Keratinocyte (primary cell): ENCODE measurements at regions not wholly inside any gene's neighbourhood (a gene's known extent, or its start where the extent isn't known, plus 50 kb on each side); places are given as distances from the start of the nearest gene placed in this dataset.

Source experiments
- DNase-seq: peaks from one replicate; pipeline ENCODE4 v3.0.0-alpha.2; 2011; ENCODE audit warnings: low read depth, missing footprints, low spot score
- FAIRE-seq: peaks from 2 replicates; lab custom pipeline; 2011; peaks lifted over from hg19 to GRCh38; lab: Jason Lieb, UNC
- H2AFZ ChIP-seq: 2 replicates; pipeline ENCODE4 v1.6.0; 2012; ENCODE audit warnings: low read length, control low read depth, inconsistent platforms; ENCODE audit not compliant: control insufficient read depth
- H3K27ac ChIP-seq: 2 replicates; pipeline ENCODE4 v1.5.1; 2011; ENCODE audit warnings: low read length; ENCODE audit not compliant: control insufficient read depth, insufficient read depth
- H3K27me3 ChIP-seq: 3 replicates; pipeline ENCODE4 v1.6.0; 2011; ENCODE audit warnings: low read length; ENCODE audit not compliant: control insufficient read depth, insufficient read depth; ENCODE audit errors: extremely low read depth
- H3K36me3 ChIP-seq, 2 experiments: 2 replicates in 1 of 2; 3 replicates in 1 of 2; pipeline ENCODE4 v1.5.1; 2011; ENCODE audit warnings: low read length in 2 of 2, mild to moderate bottlenecking in 1 of 2; ENCODE audit not compliant: control insufficient read depth in 2 of 2, insufficient read depth in 2 of 2; ENCODE audit errors: extremely low read depth in 1 of 2
- H3K4me1 ChIP-seq: 3 replicates; pipeline ENCODE4 v1.5.1; 2011; ENCODE audit warnings: low read length; ENCODE audit not compliant: control insufficient read depth, insufficient read depth; ENCODE audit errors: extremely low read depth
- H3K4me2 ChIP-seq: 3 replicates; pipeline ENCODE4 v1.6.0; 2011; ENCODE audit warnings: low read depth, low read length; ENCODE audit not compliant: control insufficient read depth, insufficient read depth; ENCODE audit errors: extremely low read depth
- H3K4me3 ChIP-seq, 3 experiments: fragments of 200-600 bp in 1 of 3; sonication (generic) in 1 of 3; 2 replicates in 2 of 3; 3 replicates in 1 of 3; pipeline ENCODE4 v1.5.1; 2011 to 2016; ENCODE audit warnings: low read length in 3 of 3, mild to moderate bottlenecking in 3 of 3, control low read depth in 2 of 3, inconsistent platforms in 1 of 3, low read depth in 1 of 3, mixed read lengths in 1 of 3, mixed run types in 1 of 3, moderate library complexity in 1 of 3; ENCODE audit not compliant: control insufficient read depth in 2 of 3, insufficient read depth in 2 of 3; ENCODE audit errors: extremely low read depth in 1 of 3
- H3K79me2 ChIP-seq: 2 replicates; pipeline ENCODE4 v1.6.0; 2012; ENCODE audit warnings: low read length; ENCODE audit not compliant: control insufficient read depth, insufficient read depth
- H3K9ac ChIP-seq: 3 replicates; pipeline ENCODE4 v1.6.0; 2011; ENCODE audit warnings: low read length; ENCODE audit not compliant: control insufficient read depth, insufficient read depth; ENCODE audit errors: extremely low read depth
- H3K9me1 ChIP-seq: 3 replicates; pipeline ENCODE4 v1.6.0; 2011; ENCODE audit warnings: low read length; ENCODE audit not compliant: control insufficient read depth, insufficient read depth; ENCODE audit errors: extremely low read depth
- H3K9me3 ChIP-seq: 2 replicates; pipeline ENCODE4 v1.5.1; 2012; ENCODE audit warnings: low read depth, low read length; ENCODE audit not compliant: control insufficient read depth
- H4K20me1 ChIP-seq: 3 replicates; pipeline ENCODE4 v1.6.0; 2011; ENCODE audit warnings: low read length; ENCODE audit not compliant: control insufficient read depth, insufficient read depth; ENCODE audit errors: extremely low read depth
- EZH2 ChIP-seq: IDR thresholded peaks from one replicate; pipeline ENCODE4 v1.6.1; 2012; ENCODE audit warnings: inconsistent platforms, mild to moderate bottlenecking, low read length, moderate library complexity
- dilution Hi-C: fragments of 300-500 bp; cut with MboI; formaldehyde crosslinking; loops from one replicate; pipeline ENCODE4 v1.7.0; 2020; ENCODE audit warnings: low sequenced_read_pairs; ENCODE audit not compliant: extremely low pct_ligation_motif_present
- TF ChIP-seq, protein P1 (sequence below), 3 experiments: IDR thresholded peaks in 1 of 3; conservative IDR thresholded peaks in 1 of 3; optimal IDR thresholded peaks in 1 of 3; 2 replicates in 2 of 3; 3 replicates in 1 of 3; pipeline versions ENCODE3 to v1.5.1; 2011; ENCODE audit warnings: low read length in 3 of 3, mild to moderate bottlenecking in 3 of 3, moderate library complexity in 2 of 3, control low read depth in 1 of 3, inconsistent platforms in 1 of 3; ENCODE audit not compliant: insufficient read depth in 2 of 3; ENCODE audit errors: extremely low read depth in 1 of 3

DNA sequence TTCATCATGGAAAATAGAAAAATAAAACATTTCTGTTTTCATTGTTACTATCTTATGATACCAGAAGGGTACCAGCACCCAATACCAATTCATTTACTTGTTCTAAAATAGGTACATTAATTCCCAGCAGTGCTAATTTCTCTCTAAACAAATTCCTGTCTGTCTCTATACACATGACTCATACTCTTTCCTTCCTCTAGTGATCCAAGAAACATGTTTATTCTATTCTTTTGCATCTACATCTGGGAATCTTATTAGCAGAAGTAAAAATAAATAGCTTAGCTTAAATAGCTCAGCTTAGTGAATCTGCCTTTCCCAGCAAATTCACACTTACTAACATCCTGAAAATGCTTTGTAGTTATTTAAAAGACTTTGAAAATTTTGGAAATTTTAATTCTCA is 84.5 kb upstream of the MAPRE2 start:
- FAIRE-seq = no peak
- Histone ChIP-seq H3K4me2 (no peak overlapping the region), H3K36me3 (no peaks in the 10 kb centered on the region), H3K27ac (no peak overlapping the region), H3K9me3 (no peaks in the 10 kb centered on the region), H3K27me3 (no peaks in the 10 kb centered on the region), H3K4me3 (no peak overlapping the region), H3K9me1 (no peaks in the 10 kb centered on the region), H2AFZ (no peak overlapping the region), H4K20me1 (no peaks in the 10 kb centered on the region), H3K79me2 (no peaks in the 10 kb centered on the region), H3K9ac (no peak overlapping the region), H3K4me1 (no peaks in the 10 kb centered on the region)
- TF ChIP-seq, protein P1, sequence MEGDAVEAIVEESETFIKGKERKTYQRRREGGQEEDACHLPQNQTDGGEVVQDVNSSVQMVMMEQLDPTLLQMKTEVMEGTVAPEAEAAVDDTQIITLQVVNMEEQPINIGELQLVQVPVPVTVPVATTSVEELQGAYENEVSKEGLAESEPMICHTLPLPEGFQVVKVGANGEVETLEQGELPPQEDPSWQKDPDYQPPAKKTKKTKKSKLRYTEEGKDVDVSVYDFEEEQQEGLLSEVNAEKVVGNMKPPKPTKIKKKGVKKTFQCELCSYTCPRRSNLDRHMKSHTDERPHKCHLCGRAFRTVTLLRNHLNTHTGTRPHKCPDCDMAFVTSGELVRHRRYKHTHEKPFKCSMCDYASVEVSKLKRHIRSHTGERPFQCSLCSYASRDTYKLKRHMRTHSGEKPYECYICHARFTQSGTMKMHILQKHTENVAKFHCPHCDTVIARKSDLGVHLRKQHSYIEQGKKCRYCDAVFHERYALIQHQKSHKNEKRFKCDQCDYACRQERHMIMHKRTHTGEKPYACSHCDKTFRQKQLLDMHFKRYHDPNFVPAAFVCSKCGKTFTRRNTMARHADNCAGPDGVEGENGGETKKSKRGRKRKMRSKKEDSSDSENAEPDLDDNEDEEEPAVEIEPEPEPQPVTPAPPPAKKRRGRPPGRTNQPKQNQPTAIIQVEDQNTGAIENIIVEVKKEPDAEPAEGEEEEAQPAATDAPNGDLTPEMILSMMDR (optimal IDR thresholded peaks at IDR 0.05 in 1 of 3, IDR thresholded peaks at IDR 0.05 in 1 of 3, conservative IDR thresholded peaks at IDR 0.05 in 1 of 3; ENCODE audit: extremely low read depth in 1 of 3, insufficient read depth in 2 of 3, low read length in 3 of 3) = no peak
- no peak for TF ChIP-seq EZH2
- no peak for DNase-seq
- dilution Hi-C loops = no loop called here

- no peaks in the 10 kb centered on the region for H3K27me3 ChIP-seq
- no peak overlapping the region for H3K27ac ChIP-seq
- H3K9me1 ChIP-seq = no peaks in the 10 kb centered on the region
- DNase-seq (no peak), FAIRE-seq (no peak)
- TF ChIP-seq, protein P1 (optimal IDR thresholded peaks at IDR 0.05 in 1 of 3, IDR thresholded peaks at IDR 0.05 in 1 of 3, conservative IDR thresholded peaks at IDR 0.05 in 1 of 3; ENCODE audit: extremely low read depth in 1 of 3, insufficient read depth in 2 of 3, low read length in 3 of 3) = no peak
- H3K4me2 ChIP-seq = no peak overlapping the region
- no peak overlapping the region for H3K4me3 ChIP-seq
- no peaks in the 10 kb centered on the region for H3K79me2 ChIP-seq
- no peaks in the 10 kb centered on the region for H3K36me3 ChIP-seq
- H2AFZ ChIP-seq = no peak overlapping the region
- no peaks in the 10 kb centered on the region for H3K9me3 ChIP-seq
- H3K4me1 ChIP-seq = no peaks in the 10 kb centered on the region
- no peak overlapping the region for H3K9ac ChIP-seq
- dilution Hi-C loops = no loop called here
- no peaks in the 10 kb centered on the region for H4K20me1 ChIP-seq
Observed at GRCh38 chr18:34957119-34957863, 83.9 kb upstream of the MAPRE2 start.
